ENCODE measurements at regions not wholly inside any gene's neighbourhood (a gene's known extent, or its start where the extent isn't known, plus 50 kb on each side); places are given as distances from the start of the nearest gene placed in this dataset.
"Not testable (repeated sequence)": the region's sequence is repeated elsewhere in the genome, so short reads cannot be mapped to it uniquely, and the experiment has no call there.

DNA sequence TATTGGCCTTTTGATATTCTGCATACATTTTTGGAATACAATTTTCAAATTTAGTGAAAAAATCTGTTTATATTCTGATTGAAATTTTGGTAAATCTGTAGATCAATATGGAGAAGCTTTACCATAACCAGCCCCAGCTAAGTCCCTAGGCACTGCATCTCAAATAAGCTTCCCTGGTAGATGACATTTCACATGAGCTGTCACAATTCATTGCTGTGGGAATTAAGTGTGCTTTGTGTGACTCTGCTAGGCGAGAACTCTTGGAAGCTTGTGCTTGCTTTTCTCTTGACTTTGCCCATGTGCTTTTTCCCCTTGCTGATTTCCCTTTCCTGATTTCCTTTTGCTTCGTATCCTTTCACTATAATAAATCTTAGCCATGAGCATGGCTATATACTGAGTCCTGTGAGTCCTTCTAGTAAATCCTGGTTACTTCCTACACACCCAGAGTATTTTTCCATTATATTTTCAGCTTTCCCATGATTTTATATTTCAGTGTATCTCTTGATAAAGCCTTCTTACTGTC is 166.5 kb upstream of the MMS22L start:
- no peak for DNase-seq (ENCODE audit: insufficient read length, low spot score)
- no peak for FAIRE-seq

DNA sequence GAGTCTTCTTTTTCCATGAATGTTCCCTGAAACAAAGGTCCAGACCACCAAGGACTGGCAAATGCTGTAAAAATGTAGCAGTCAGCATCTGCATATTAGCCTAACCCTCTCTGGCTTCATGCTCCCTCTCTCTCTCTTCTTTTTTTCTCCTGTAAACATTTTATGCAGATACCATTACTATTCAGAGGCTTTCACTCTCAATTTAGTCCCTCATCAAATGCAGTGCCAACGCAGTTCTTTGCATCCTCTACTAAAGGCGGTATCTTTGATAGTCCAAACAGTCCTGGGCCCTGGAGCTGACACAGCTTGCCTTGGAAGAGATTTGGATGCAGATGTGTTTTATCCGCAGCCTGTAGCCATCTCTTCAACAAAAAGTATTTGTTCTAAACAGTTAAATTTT is 167.1 kb upstream of the MMS22L start:
- FAIRE-seq (no peak), DNase-seq (ENCODE audit: insufficient read length, low spot score) (no peak)

DNA sequence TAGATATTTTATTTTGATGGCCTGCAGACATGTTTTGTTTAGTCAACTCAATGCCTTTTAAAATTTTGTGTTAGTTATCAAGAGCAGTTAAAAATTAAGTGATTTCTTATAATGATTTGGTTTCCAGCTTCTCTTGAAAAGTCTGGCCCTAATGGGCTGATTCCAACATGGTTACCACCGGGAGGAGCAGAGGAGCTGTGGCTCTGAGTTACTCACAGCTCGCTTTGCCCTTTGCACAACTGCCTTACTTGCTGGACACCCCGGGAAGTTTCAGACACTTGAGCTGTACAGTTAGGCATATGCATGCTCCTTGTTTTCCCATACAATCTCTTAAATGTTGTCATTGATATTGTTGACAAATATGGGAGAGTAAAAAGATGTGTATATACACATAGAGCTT is 173.1 kb upstream of the MMS22L start:
- peak; percentile 8 for FAIRE-seq
- DNase-seq (ENCODE audit: insufficient read length, low spot score), result no peak

DNA sequence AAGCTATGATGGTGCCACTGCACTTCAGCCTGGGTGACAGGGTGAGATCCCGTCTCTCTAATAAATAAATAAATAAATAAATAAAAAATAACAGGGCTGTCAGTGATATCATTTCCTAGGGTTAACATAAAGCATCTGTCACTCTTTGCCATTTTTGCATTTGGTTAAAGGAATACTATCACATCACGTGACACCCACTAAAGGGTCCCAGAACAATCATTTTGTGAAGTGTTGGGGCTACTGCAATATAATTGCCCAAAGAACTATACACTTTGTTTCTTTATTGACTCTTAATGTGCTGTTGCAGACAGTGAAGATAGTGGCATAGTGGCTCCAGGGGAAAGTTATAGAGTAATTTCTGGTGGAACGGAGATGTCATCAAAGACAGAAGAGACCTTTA is 176.5 kb upstream of the MMS22L start:
- FAIRE-seq, result no peak
- DNase-seq (ENCODE audit: insufficient read length, low spot score), result no peak

DNA sequence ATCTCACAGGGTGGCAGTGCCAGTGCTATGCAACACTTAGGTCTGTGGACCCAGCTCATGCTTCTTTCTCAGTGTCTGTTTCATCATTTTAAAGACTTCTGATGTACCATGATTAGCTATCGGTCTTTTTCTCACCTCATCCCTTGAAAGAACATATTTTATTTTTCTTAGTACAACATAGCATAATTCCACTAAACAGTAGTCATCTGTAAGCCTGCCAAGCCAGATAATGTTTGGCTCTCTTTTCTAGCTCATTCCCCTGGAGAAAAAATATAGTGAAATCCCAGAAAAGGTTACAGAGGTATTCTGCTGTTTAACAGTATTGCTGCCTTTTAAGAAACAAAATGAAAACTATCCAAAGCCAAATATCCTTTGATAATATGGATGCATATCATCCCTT is 177.0 kb upstream of the MMS22L start:
- no peak for DNase-seq (ENCODE audit: insufficient read length, low spot score)
- no peak for FAIRE-seq

DNA sequence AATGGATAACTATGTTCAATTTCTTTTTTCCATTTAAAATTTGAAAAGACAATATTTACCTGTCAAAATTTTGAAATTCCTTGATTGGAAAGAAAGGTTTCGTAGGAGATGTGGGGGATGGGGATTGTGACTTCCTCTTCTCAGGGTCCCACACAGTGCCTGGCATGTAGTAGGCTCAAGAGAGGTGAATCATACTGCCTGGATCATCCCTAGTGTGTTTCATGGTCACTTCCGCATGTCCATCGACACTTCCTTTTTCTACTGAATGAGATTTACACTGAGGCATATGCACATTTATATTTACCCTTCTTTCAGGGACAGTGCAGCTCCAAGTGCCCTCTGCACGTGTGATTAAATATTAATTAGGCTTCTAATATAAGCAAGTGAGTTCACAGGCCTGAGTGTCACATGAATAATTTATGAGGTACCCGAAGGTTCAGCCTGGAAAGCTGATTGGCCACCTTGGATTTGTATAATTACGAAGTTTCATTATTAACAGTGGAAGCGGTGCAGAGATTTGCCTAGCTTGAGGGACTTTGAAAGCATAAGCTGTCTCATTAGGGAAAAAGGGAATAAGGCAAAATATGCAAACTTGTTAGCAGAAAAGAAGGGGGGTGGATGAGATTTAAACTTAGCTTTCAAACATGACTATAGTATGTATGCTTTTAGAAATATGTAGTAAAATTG is 177.5 kb upstream of the MMS22L start:
- DNase-seq (ENCODE audit: insufficient read length, low spot score) (no peak), FAIRE-seq (no peak)

DNA sequence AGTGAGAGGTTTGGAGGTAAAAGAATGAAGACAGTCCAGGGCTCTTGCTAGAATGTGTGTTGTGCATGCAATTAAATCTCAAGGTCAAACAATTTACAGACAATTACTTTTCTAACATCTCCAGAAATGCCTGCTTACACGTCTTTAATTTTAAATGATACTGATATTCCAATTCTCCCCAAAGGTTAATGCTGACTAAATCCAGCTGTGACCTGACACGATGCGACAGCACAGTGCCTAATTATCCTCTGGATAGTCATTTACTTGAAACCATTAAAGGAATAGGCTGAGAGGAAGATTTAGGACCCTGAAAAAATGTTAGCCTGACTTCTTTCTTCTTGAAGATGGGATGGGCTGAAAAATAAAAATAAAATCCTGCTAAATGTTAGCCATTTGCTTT is 178.2 kb upstream of the MMS22L start:
- no peak for DNase-seq (ENCODE audit: insufficient read length, low spot score)
- FAIRE-seq, result no peak

DNA sequence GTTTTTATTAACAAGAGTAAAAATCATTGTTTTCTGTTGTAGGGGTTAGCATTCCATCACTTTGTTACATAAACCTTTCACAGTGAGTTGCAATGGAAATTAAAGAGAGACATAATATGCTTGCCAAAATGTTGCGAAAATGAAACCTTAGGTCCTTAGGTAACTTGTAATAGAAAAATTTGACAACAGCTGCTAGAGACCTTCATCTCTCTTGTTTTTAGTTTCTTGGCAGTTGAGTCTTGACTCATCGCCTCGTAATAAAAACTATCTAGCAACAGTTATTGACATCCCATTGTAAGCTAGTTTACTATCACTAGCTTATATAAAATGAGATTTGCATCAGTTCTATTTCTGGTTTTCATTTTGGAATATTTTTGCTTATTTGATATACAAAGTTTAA is 179.0 kb upstream of the MMS22L start:
- FAIRE-seq (no peak), DNase-seq (ENCODE audit: insufficient read length, low spot score) (no peak)

DNA sequence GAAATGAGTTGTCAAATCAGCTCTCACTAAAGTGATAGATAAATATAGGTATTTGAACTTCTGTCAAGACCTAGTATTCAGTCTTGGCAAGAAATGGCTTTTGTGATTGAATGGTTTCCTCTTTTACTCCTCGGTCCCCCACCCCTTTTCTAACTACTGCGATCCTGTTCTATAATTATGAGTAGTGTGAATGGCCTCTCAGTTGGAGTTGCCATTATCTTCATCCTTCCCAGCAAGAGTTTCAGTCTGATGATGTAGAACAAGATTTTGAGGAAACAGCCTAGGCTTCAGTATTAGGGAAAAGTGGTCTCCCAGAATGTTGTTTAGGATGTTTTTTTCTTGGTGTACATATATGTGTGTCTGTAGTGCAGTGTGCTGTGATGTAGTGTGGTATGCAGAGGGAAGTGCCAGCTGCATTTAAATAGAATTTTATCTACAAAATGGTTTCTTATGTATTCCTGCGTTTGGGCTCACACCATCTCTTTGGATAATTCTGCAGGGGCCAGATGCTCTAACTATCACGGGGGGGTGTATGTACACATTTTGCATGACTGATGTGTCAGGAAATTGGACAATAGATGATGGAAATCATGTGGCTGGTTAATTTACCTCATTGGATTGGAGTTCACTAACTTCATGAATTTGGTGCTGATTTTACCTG is 180.1 kb upstream of the MMS22L start:
- no peak for DNase-seq (ENCODE audit: insufficient read length, low spot score)
- no peak for FAIRE-seq

DNA sequence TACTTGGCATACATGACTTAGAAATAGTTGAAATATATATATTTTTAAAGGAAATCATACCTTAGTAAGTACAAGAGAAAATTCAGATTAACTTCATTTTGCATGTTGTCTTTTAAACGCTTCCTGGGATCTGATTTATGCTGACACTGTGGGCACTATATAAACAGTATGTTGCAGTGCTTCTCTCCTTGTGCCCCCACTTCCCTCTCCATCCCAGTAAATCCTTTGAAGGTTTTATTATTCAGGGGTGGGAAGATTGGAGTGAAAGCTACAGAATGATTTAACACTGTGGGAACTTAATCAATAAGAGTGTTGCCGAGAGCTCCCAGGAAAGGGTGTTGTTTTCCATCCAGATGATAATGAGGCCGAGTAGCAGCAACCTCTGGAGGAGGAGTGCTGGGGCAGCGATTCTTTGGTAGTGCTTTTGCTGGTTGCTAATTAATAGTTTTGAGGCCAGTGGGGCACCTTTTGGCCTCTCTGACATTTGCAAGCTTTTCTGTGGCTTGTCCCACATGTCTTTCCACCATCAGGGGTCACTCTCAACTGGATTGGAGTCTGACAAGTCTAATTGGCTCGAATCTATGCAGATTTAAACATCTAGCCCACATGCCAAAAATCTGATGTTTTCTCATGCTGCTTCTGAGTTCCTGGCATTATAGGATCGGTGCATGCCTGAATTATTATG is 183.0 kb upstream of the MMS22L start:
- FAIRE-seq, result no peak

DNA sequence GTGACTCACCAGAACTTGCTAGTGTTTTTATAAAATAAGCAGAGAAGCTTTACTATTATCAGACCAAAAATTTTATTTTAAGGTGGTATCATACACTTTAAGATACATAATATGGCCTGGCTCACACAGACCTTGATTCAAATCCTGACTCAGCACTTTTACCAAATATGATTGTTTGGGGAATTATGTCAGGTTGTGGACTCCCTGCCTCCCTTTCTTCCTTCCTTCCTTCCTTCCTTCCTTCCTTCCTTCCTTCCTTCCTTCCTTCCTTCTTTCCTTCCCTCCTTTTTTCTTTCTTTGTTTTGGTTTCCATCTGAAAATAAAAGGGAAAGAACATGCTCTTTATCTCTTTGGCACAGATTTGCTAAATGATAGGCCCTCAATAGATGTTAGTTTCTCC is 186.0 kb upstream of the MMS22L start:
- DNase-seq (ENCODE audit: insufficient read length, low spot score) (no peak), FAIRE-seq (no peak)

More for the DNA sequence above, 183.0 kb upstream of the MMS22L start:
- no peak for DNase-seq (ENCODE audit: insufficient read length, low spot score)

DNA sequence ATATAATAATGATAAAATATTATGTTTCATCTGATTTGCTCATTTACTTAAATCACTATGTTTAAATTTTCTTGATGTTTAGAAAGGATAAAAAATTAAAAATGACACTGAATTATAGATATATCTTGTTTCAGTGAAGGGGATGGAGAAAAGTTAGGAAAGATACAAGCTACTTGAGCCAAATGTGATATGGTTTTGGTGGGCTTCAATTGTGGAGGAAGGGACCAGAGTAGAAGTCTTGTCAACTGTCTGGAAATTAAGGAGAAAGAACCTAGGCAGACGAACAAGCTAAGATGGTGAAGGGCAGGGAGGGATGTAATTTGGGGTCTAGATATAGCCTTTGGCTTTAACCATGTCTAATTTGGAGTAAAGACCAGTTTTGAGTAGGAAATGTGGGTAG is 186.4 kb upstream of the MMS22L start:
- FAIRE-seq (no peak), DNase-seq (ENCODE audit: insufficient read length, low spot score) (no peak)

DNA sequence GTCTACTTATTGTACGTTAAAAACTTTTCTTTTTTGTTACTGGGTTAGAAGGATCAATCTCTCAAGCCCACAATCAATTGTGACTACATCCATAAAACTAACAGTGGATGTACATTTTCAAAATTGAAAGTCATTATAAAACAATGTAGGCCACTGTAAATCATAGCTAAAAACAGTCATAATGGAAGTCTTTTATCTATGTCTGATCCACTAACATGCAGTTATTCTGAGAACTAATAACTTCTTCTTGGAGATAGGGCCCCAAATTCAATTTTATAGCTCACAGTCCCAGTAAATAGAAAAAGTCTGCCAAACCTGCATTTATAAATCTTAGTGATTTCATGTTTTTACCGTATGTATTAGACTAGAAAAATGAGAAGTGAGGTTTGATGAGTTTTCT is 187.3 kb upstream of the MMS22L start:
- no peak for DNase-seq (ENCODE audit: insufficient read length, low spot score)
- FAIRE-seq, result no peak

DNA sequence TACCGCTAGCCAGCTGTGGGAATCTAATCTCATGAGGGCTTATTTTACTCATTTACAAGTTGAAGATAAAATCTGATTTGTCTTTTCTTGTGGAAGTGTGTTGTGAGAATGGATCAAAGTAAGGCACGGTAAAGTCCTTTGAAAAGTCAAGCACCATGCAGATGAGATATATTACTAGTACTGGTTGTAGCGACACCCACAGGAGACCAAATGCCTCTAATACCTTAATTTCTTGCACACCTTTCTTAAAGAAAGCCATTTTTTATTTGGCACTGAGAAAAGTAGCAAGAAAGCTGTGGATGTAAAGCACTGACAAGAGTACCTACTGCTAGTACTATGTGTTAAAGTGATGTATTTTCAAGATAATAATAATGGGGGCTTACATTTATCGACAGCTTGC is 191.0 kb upstream of the MMS22L start:
- FAIRE-seq (no peak), DNase-seq (ENCODE audit: insufficient read length, low spot score) (no peak)

DNA sequence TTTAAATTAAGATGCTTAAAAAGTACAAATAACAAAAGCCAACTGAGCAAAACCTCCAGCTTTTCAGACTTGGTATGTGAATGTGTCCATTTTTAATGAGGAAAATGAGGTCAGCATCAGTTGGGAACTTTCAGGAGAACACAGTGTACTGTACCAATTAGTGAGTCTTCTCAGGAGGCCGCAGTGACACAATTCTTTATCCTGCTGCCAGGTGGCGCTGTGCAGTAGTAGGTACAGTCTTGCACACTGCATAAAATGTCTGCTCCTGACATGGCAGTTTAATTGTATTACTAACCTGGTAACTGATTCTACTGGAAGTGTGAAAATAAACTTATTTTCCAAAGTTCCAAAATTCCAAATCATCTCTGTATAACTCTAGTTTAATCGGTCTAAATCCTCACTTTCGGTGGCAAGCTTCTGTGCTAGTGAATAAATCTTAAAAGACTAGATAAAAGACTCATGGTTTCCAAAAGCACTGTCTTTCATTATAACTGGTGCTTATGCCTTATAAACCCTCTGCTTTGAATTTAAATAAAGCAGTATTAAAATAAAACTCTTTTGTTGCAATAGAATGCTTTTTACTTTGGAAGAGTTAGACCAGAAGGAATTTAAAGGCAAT is 214.8 kb upstream of the MMS22L start:
- DNase-seq (ENCODE audit: insufficient read length, low spot score), result no peak
- peak; percentile 81 for FAIRE-seq

DNA sequence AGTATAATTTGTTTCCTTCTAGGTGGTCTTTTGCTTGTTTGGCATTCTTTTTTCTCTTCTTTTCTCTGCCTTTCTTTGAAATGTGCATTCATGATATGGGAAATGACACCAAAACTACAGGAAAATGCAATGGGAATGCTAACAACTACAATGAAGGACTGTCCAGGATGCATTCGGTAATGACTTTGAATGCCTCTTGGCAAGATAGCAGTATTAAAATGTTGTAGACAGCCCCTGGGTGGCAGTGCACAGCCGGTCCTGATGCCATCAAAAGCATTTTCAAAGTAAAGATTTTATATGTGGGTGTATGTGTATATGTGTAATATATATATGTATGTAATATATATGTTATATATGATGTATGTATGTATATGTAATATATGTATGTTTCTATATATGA is 218.8 kb upstream of the MMS22L start:
- DNase-seq (ENCODE audit: insufficient read length, low spot score), result no peak
- FAIRE-seq, result no peak

DNA sequence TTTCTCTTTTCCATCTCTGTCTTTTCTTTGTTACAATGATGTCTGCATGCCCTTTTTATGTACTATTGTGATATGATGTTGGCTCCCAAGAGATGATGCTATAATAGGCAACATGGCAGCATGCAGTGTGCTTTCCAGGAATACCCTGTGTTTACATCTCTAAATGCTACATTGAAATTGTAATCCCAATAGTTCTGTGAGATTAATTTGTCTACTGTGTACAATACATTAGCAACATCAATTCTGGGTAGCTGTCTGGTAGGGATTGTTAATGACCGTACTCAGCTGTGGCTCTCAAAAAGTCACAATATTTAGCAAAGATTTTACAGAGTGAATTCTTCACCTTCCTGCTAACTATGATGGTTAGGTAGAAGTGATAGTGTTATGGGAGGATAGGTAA is 225.6 kb upstream of the MMS22L start:
- FAIRE-seq (no peak), DNase-seq (ENCODE audit: insufficient read length, low spot score) (no peak)

DNA sequence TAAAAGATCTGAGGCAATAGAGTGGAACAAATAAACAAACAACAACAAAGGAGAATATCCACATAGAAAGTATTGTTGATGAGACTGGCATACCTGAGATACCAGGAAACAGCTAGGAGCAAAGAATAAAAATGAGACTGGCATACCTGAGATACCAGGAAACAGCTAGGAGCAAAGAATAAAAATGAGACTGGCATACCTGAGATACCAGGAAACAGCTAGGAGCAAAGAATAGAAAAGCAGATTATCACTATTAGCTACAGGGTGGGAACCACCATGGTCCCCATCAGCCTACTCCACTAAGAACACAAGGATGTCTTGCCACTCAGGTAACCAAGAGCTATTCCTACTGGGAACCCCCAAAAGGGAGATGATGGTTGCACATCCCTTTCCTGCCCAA is 230.2 kb upstream of the MMS22L start:
- not testable (repeated sequence) for DNase-seq (ENCODE audit: insufficient read length, low spot score); FAIRE-seq

DNA sequence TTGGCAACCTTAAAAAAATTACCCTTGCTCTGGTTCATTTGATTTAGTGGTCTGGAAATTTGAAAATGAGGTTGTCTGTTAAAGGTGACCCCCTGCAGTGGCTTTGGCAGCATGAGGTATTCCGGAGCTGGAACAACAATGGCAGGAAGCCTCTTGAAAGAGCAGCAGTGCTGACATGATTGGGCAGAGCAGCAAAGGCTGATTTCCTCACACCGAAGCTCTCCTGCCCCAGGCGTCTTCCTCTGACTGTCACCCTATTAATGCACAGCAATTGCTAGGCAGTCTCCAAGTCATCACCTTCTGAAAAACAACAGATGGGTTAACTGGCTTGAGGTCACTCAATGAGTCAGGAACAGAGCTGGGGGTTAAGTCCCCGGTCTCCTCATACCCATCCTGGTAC is 241.8 kb upstream of the MMS22L start:
- DNase-seq (ENCODE audit: insufficient read length, low spot score), result no peak
- FAIRE-seq, result no peak

DNA sequence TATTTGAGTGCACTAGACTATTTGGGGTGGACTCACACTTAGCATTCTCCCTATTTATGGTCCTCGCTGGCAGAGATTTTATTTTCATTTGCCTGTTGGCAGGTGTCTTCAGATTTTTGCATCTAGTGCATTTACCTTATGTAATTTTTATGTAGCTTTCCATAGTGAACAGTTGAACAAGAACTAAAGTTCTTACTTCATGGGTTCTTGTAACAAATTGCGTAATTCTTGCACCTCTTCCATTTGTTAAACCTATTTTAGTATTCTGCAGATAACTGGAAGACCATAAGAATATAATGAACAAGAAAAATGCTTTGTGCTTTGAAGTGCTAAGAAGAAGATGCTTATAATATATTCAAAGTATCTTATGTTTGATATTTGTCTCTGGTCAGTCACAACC is 252.8 kb upstream of the MMS22L start:
- DNase-seq (ENCODE audit: insufficient read length, low spot score) (no peak), FAIRE-seq (no peak)

DNA sequence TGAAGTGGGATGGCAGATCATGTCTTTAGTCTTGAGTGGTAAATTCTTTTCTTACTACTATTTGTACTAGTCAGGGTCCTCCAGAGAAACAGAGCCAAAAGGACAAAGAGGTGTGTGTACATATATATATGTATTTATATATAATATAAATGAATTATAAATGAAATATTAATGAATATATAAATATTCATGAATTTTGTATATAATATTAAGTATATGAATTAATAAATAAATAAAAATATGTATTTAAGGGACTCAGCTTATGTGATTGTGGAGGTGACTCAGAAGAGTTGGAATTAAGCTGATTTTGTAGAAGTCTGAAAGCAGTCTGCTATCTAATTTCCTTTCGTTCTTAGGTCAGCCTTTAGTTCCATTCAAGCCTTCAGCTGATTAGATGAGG is 265.3 kb upstream of the MMS22L start:
- FAIRE-seq (no peak), DNase-seq (ENCODE audit: insufficient read length, low spot score) (no peak)

DNA sequence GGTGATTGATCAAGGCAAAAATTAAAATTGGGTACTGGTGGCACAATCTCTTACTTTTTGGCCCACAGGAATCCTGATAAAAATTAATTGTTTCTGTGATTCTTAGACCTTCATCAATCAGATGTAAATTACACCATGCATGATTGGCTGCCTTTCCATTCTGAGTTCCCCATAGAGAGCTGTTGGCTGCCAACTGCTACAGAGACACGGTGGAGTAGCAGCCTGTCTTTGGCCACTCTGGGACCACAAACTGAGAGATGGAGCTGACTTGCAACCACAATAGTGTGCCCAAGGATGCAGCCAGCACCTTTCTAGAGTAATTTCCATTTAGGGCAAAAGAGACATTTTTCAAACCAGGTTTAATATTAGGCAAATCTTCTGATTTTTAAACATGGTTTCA is 274.3 kb upstream of the MMS22L start:
- DNase-seq (ENCODE audit: insufficient read length, low spot score) (no peak), FAIRE-seq (no peak)
